Hepatocyte (in vitro differentiated cells): ENCODE measurements at regions not wholly inside any gene's neighbourhood (a gene's known extent, or its start where the extent isn't known, plus 50 kb on each side); places are given as distances from the start of the nearest gene placed in this dataset.

Experiments used
- CTCF ChIP-seq: fragments of 200-600 bp; sonication (generic); IDR thresholded peaks from 2 replicates; pipeline ENCODE4 v1.5.1; 2016; ENCODE audit warnings: antibody characterized with exemption, mild to moderate bottlenecking; ENCODE audit not compliant: poor library complexity
- EZH2 ChIP-seq: fragments of 200-600 bp; sonication (generic); IDR thresholded peaks from 2 replicates; pipeline ENCODE4 v1.6.1; 2016; ENCODE audit warnings: antibody characterized with exemption, mild to moderate bottlenecking, borderline replicate concordance

GRCh38 chr5:117118499-117118898 is 543.9 kb upstream of the SEMA6A start:
- TF ChIP-seq EZH2 (no peak), CTCF (no peak)
